GM12864 (cell line): ENCODE measurements at regions not wholly inside any gene's neighbourhood (a gene's known extent, or its start where the extent isn't known, plus 50 kb on each side); places are given as distances from the start of the nearest gene placed in this dataset.

Source experiments
- DNase-seq: peaks from one replicate; pipeline ENCODE4 v3.0.0-alpha.2; 2011; ENCODE audit warnings: low read depth
- H3K4me3 ChIP-seq: 2 replicates; pipeline ENCODE4 v1.5.1; 2011; ENCODE audit warnings: mild to moderate bottlenecking, low read depth, low read length, control low read depth
- CTCF ChIP-seq: IDR thresholded peaks from 2 replicates; pipeline ENCODE4 v1.5.1; 2011; ENCODE audit warnings: low read depth, mild to moderate bottlenecking, moderate library complexity, low read length, control low read depth, inconsistent platforms; ENCODE audit errors: missing control alignments

GRCh38 chr13:81677857-81678256, 1336.9 kb upstream of the SPRY2 start:
- no peak for DNase-seq
- TF ChIP-seq CTCF, result no peak
- no peak overlapping the region for H3K4me3 ChIP-seq

- DNase-seq, result no peak
- no peak for TF ChIP-seq CTCF
- H3K4me3 ChIP-seq, result no peak overlapping the region
These were observed 1335.1 kb upstream of the SPRY2 start for GRCh38 chr13:81676008-81676407.

GRCh38 chr13:81671064-81671463, 1330.1 kb upstream of the SPRY2 start:
- no peak overlapping the region for H3K4me3 ChIP-seq
- no peak for DNase-seq
- no peak for TF ChIP-seq CTCF

GRCh38 chr13:81670048-81670447, 1329.1 kb upstream of the SPRY2 start:
- DNase-seq, result no peak
- TF ChIP-seq CTCF, result no peak
- H3K4me3 ChIP-seq, result no peak overlapping the region

- no peak for TF ChIP-seq CTCF
- H3K4me3 ChIP-seq, result no peak overlapping the region
- DNase-seq, result no peak
These were observed 1323.9 kb upstream of the SPRY2 start for GRCh38 chr13:81664872-81665271.

- TF ChIP-seq CTCF, result no peak
- no peak for DNase-seq
- no peak overlapping the region for H3K4me3 ChIP-seq
These were observed 1319.1 kb upstream of the SPRY2 start for GRCh38 chr13:81659984-81660383.

- no peak overlapping the region for H3K4me3 ChIP-seq
- DNase-seq, result no peak
- no peak for TF ChIP-seq CTCF
These were observed 1317.9 kb upstream of the SPRY2 start for GRCh38 chr13:81658598-81659370.
